ENCODE measurements at regions not wholly inside any gene's neighbourhood (a gene's known extent, or its start where the extent isn't known, plus 50 kb on each side); places are given as distances from the start of the nearest gene placed in this dataset.

DNA sequence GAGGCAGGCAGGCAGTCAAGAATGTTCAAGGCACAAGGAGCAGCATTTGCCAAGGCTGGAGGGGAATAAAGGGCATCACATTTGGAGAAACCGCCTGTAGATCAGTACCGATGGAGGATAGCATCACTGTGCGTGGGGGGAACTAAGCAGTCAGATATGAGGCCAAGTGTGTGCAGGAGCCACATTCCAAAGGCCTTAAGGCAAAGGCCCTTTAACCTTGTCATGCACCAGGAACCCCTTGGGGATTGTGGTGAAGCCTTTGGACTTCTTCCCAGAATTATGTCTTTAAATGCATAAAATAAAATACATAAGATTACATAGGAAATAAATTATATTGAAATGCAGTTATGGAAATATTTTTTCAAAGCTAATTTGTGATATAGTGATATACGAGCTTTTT is 532.1 kb downstream of the BUD13 start (continued):
- TF ChIP-seq, protein P1, sequence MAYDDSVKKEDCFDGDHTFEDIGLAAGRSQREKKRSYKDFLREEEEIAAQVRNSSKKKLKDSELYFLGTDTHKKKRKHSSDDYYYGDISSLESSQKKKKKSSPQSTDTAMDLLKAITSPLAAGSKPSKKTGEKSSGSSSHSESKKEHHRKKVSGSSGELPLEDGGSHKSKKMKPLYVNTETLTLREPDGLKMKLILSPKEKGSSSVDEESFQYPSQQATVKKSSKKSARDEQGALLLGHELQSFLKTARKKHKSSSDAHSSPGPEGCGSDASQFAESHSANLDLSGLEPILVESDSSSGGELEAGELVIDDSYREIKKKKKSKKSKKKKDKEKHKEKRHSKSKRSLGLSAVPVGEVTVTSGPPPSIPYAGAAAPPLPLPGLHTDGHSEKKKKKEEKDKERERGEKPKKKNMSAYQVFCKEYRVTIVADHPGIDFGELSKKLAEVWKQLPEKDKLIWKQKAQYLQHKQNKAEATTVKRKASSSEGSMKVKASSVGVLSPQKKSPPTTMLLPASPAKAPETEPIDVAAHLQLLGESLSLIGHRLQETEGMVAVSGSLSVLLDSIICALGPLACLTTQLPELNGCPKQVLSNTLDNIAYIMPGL (CRISPR knock-in tag; IDR thresholded peaks at IDR 0.05; ENCODE audit: borderline replicate concordance), result no peak
- no peak for TF ChIP-seq EHMT2 (IDR thresholded peaks at IDR 0.05; ENCODE audit: low read depth)
- TF ChIP-seq BHLHE40 (IDR thresholded peaks at IDR 0.05; ENCODE audit: low read depth, low read length), result no peak

DNA sequence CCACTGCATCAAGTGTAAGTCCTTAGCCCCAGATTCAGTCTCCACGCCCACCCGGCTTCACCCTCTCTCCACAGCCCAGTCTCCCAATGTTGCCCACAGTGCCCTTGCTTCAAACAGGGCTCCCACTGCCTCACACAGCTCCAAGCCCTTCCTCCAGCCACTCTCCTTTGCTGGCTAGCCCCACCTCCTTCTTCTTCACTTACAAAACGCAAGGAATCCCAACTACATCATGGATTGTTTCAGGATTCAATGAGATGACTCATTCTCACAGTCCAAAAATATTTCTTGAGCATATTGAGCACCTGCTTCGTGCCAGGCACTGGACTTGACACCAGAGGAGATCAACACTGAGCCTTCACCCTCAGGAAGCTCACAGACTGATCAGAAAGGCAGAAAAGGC is 533.5 kb downstream of the BUD13 start:
- POLR2A ChIA-PET, result no interaction called here
- no peak for FAIRE-seq
- ATAC-seq, result no peak

DNA sequence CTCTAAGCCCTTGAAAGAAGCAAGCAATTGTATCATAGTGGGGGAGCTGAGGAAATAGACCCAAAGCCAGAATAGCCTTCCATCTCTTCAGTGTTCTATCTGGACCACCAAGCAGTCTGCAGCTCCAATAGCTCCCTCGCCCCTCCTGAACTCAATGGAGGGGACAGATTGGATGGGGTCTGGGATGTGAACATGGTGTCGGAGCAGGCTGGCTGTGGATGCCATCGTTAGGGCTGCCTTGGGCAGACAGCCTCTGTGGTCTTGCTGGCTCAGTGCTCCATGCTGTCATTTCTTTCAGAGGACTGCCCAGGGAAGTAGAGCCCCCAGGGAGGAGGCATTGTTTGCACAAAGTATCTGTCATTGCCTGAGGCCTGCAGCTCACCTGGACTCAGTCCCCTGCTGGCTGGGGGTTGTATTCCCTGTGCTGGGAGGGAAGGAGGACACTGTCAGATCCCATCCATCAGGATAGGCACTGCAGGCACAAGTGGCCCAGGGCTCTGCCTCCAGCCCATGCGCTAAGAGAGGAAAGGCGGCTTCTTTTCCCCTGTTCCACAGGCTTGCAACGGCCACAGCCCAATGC is 537.7 kb downstream of the BUD13 start:
- CTCF ChIA-PET, result interaction anchor here (0.8 to 1.0 kb wide), 5 partner anchors 10 to 1461 kb away, joined by 3 to 5 read pairs (median 3); no protein-coding TSS in a partner anchor
- no peak for FAIRE-seq
- Histone ChIP-seq H3K9me3 (no peaks in the 10 kb centered on the region), H3K4me2 (no peak overlapping the region), H3K4me1 (no peaks in the 10 kb centered on the region), H3K27ac (no peak overlapping the region), H3K4me3 (no peak overlapping the region)
- 45% methylated on average over 5 of the region's 6 CpGs for WGBS (ENCODE audit: missing lambda C conversion rate)
- POLR2A ChIA-PET, result no interaction called here
- TF ChIP-seq TP53 (CRISPR knock-in tag; IDR thresholded peaks at IDR 0.05), result no peak
- TF ChIP-seq, protein P2, sequence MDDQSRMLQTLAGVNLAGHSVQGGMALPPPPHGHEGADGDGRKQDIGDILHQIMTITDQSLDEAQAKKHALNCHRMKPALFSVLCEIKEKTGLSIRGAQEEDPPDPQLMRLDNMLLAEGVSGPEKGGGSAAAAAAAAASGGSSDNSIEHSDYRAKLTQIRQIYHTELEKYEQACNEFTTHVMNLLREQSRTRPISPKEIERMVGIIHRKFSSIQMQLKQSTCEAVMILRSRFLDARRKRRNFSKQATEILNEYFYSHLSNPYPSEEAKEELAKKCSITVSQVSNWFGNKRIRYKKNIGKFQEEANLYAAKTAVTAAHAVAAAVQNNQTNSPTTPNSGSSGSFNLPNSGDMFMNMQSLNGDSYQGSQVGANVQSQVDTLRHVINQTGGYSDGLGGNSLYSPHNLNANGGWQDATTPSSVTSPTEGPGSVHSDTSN (IDR thresholded peaks at IDR 0.05), result no peak
- TF ChIP-seq CEBPB (IDR thresholded peaks at IDR 0.05), result no peak
- TF ChIP-seq ESRRA (IDR thresholded peaks at IDR 0.05; ENCODE audit: borderline replicate concordance, low read length), result no peak
- TF ChIP-seq JUNB (IDR thresholded peaks at IDR 0.05), result no peak
- TF ChIP-seq FOSB (CRISPR knock-in tag; IDR thresholded peaks at IDR 0.05), result no peak
- TF ChIP-seq, protein P3, sequence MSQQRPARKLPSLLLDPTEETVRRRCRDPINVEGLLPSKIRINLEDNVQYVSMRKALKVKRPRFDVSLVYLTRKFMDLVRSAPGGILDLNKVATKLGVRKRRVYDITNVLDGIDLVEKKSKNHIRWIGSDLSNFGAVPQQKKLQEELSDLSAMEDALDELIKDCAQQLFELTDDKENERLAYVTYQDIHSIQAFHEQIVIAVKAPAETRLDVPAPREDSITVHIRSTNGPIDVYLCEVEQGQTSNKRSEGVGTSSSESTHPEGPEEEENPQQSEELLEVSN (IDR thresholded peaks at IDR 0.05; ENCODE audit: borderline replicate concordance, low read depth), result no peak
- no peak for TF ChIP-seq BHLHE40 (IDR thresholded peaks at IDR 0.05; ENCODE audit: low read depth, low read length)
- no peak for TF ChIP-seq RFX5 (IDR thresholded peaks at IDR 0.05)
- TF ChIP-seq, protein P4, sequence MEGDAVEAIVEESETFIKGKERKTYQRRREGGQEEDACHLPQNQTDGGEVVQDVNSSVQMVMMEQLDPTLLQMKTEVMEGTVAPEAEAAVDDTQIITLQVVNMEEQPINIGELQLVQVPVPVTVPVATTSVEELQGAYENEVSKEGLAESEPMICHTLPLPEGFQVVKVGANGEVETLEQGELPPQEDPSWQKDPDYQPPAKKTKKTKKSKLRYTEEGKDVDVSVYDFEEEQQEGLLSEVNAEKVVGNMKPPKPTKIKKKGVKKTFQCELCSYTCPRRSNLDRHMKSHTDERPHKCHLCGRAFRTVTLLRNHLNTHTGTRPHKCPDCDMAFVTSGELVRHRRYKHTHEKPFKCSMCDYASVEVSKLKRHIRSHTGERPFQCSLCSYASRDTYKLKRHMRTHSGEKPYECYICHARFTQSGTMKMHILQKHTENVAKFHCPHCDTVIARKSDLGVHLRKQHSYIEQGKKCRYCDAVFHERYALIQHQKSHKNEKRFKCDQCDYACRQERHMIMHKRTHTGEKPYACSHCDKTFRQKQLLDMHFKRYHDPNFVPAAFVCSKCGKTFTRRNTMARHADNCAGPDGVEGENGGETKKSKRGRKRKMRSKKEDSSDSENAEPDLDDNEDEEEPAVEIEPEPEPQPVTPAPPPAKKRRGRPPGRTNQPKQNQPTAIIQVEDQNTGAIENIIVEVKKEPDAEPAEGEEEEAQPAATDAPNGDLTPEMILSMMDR (IDR thresholded peaks at IDR 0.05), result no peak
- TF ChIP-seq, protein P5, sequence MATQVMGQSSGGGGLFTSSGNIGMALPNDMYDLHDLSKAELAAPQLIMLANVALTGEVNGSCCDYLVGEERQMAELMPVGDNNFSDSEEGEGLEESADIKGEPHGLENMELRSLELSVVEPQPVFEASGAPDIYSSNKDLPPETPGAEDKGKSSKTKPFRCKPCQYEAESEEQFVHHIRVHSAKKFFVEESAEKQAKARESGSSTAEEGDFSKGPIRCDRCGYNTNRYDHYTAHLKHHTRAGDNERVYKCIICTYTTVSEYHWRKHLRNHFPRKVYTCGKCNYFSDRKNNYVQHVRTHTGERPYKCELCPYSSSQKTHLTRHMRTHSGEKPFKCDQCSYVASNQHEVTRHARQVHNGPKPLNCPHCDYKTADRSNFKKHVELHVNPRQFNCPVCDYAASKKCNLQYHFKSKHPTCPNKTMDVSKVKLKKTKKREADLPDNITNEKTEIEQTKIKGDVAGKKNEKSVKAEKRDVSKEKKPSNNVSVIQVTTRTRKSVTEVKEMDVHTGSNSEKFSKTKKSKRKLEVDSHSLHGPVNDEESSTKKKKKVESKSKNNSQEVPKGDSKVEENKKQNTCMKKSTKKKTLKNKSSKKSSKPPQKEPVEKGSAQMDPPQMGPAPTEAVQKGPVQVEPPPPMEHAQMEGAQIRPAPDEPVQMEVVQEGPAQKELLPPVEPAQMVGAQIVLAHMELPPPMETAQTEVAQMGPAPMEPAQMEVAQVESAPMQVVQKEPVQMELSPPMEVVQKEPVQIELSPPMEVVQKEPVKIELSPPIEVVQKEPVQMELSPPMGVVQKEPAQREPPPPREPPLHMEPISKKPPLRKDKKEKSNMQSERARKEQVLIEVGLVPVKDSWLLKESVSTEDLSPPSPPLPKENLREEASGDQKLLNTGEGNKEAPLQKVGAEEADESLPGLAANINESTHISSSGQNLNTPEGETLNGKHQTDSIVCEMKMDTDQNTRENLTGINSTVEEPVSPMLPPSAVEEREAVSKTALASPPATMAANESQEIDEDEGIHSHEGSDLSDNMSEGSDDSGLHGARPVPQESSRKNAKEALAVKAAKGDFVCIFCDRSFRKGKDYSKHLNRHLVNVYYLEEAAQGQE (IDR thresholded peaks at IDR 0.05), result no peak
- no peak for ATAC-seq
- no peak for DNase-seq (ENCODE audit: low read depth in 1 of 2, low spot score in 1 of 2)

More for the DNA sequence above, 533.5 kb downstream of the BUD13 start:
- no peaks in the 10 kb centered on the region for H3K4me1 ChIP-seq
- TF ChIP-seq RARB (CRISPR knock-in tag; IDR thresholded peaks at IDR 0.05) (no peak), RNF2 (IDR thresholded peaks at IDR 0.05; ENCODE audit: borderline replicate concordance, low read depth) (no peak), MAZ (IDR thresholded peaks at IDR 0.05; ENCODE audit: borderline replicate concordance, low read depth, low read length) (no peak), MAFK (IDR thresholded peaks at IDR 0.05; ENCODE audit: partially characterized antibody) (no peak), KDM5A (IDR thresholded peaks at IDR 0.05) (no peak), SREBF2 (IDR thresholded peaks at IDR 0.05) (no peak), FOXS1 (CRISPR knock-in tag; IDR thresholded peaks at IDR 0.05) (no peak), ZSCAN20 (CRISPR knock-in tag; IDR thresholded peaks at IDR 0.05) (no peak), RAD21 (conservative IDR thresholded peaks at IDR 0.05 in 1 of 2, IDR thresholded peaks at IDR 0.05 in 1 of 2) (no peak), NPAS2 (CRISPR knock-in tag; IDR thresholded peaks at IDR 0.05; ENCODE audit: borderline replicate concordance) (no peak), RFX5 (IDR thresholded peaks at IDR 0.05) (no peak), CEBPB (IDR thresholded peaks at IDR 0.05) (no peak), CBX2 (IDR thresholded peaks at IDR 0.05; ENCODE audit: borderline replicate concordance, low read depth) (no peak), TFCP2L1 (CRISPR knock-in tag; IDR thresholded peaks at IDR 0.05) (no peak), FOSL2 (IDR thresholded peaks at IDR 0.05) (no peak), FOSL2 (CRISPR knock-in tag; IDR thresholded peaks at IDR 0.05) (no peak)
- TF ChIP-seq, protein P3 (IDR thresholded peaks at IDR 0.05; ENCODE audit: borderline replicate concordance, low read depth), result no peak
- TF ChIP-seq, protein P6, sequence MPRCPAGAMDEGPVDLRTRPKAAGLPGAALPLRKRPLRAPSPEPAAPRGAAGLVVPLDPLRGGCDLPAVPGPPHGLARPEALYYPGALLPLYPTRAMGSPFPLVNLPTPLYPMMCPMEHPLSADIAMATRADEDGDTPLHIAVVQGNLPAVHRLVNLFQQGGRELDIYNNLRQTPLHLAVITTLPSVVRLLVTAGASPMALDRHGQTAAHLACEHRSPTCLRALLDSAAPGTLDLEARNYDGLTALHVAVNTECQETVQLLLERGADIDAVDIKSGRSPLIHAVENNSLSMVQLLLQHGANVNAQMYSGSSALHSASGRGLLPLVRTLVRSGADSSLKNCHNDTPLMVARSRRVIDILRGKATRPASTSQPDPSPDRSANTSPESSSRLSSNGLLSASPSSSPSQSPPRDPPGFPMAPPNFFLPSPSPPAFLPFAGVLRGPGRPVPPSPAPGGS (IDR thresholded peaks at IDR 0.05), result no peak
- no peak overlapping the region for H3K4me3 ChIP-seq
- H3K4me2 ChIP-seq, result no peak overlapping the region
- H3K9me3 ChIP-seq, result no peaks in the 10 kb centered on the region
- WGBS (ENCODE audit: missing lambda C conversion rate), result 7% methylated on average over 4 of the region's 4 CpGs
- CTCF ChIA-PET, result interaction anchor here (1.3 kb wide), 1 partner anchor 22 kb away, joined by 5 read pairs; no protein-coding TSS in a partner anchor
- no peak for DNase-seq (ENCODE audit: low read depth in 1 of 2, low spot score in 1 of 2)
- no peak overlapping the region for H3K27ac ChIP-seq
